AG04449 (cell line): ENCODE measurements at regions not wholly inside any gene's neighbourhood (a gene's known extent, or its start where the extent isn't known, plus 50 kb on each side); places are given as distances from the start of the nearest gene placed in this dataset.

Experiments used
- CTCF ChIA-PET: fragments of 350-600 bp; formaldehyde crosslinking; extraction: SDS; loops from one replicate; lab custom pipeline; 2021; ENCODE audit warnings: antibody characterized with exemption; lab: Yijun Ruan, JAX
- POLR2A ChIA-PET: fragments of 400-600, 350-600 bp; formaldehyde crosslinking; extraction: SDS; loops from one replicate; lab custom pipeline; 2020; ENCODE audit warnings: antibody characterized with exemption, inconsistent platforms; lab: Yijun Ruan, JAX
- DNase-seq: peaks from one replicate; pipeline ENCODE4 v3.0.0-alpha.2; 2010; ENCODE audit warnings: low read depth, low spot score
- H3K4me3 ChIP-seq: 2 replicates; pipeline ENCODE4 v1.5.1; 2011; ENCODE audit warnings: low read depth, mild to moderate bottlenecking, control low read depth, low read length
- TF ChIP-seq, protein P1 (sequence below): IDR thresholded peaks from one replicate; pipeline ENCODE4 v1.5.1; 2011; ENCODE audit warnings: mild to moderate bottlenecking, moderate library complexity, low read length, control low read depth, inconsistent platforms; ENCODE audit not compliant: insufficient read depth; ENCODE audit errors: missing control alignments

DNA sequence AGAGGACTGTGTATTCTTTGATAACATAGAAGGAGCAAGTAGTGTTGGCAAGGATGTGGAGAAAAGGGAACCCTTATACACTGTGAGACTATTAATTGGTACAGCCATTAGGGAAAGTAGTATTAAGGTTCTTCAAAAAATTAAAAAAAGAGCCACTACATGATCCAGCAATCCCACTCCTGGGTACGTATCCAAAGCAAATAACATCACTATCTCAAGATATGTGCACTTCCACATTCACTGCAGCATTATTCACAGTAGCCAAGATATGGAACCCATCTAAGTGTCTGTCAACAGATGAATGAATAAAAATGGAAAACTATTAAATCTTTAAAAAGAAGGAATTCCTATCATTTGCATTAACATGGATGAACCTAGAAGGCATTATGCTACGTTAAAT is 693.2 kb upstream of the RIOK2 start:
- DNase-seq: no peak
- ChIA-PET POLR2A (no interaction called here), CTCF (no interaction called here)
- TF ChIP-seq, protein P1, sequence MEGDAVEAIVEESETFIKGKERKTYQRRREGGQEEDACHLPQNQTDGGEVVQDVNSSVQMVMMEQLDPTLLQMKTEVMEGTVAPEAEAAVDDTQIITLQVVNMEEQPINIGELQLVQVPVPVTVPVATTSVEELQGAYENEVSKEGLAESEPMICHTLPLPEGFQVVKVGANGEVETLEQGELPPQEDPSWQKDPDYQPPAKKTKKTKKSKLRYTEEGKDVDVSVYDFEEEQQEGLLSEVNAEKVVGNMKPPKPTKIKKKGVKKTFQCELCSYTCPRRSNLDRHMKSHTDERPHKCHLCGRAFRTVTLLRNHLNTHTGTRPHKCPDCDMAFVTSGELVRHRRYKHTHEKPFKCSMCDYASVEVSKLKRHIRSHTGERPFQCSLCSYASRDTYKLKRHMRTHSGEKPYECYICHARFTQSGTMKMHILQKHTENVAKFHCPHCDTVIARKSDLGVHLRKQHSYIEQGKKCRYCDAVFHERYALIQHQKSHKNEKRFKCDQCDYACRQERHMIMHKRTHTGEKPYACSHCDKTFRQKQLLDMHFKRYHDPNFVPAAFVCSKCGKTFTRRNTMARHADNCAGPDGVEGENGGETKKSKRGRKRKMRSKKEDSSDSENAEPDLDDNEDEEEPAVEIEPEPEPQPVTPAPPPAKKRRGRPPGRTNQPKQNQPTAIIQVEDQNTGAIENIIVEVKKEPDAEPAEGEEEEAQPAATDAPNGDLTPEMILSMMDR: no peak
- H3K4me3 ChIP-seq: no peak overlapping the region

DNA sequence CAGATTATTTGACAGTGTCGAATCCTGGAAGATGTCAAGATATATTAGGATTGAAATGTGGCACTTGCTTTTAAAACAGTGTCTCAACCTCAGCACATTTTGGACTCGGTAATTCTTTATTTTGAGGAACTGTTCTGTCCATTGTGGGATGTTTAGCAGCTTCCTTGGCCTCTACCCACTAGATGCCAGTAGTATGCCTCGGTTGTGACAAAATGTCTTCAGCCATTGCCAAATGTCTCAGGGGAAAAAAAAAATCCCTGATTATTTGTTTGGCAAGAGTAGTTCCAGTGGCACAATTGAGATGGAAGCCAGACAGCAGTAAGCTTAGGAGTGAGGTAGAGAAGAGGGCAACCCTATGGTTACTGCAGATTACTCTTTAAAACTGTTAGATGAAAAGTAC is 694.5 kb upstream of the RIOK2 start:
- TF ChIP-seq, protein P1: no peak
- ChIA-PET POLR2A (no interaction called here), CTCF (interaction anchor here (0.7 kb wide), 1 partner anchor 10 kb away, joined by 3 read pairs; no protein-coding TSS in a partner anchor)
- no peak overlapping the region for H3K4me3 ChIP-seq
- DNase-seq: no peak

DNA sequence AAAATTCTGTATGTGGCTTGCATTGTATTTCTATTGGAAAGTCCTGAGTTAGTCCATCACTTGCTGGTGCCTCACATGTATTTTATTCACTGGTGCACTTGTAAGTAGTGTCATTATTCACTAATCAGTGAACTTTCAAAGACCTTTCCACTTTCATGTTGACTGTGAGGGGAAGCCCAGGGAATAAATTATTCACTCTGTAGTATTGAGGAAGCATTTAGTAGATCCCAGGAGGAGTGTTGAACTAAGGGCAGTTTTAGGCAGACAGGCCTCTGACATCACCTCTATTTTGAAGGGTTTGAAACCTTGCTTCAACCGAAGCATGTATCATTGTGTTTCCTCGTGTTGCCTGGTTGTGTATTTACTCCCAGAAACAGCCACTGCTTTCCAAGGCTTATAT is 705.4 kb upstream of the RIOK2 start:
- ChIA-PET POLR2A (no interaction called here), CTCF (no interaction called here)
- no peak overlapping the region for H3K4me3 ChIP-seq
- TF ChIP-seq, protein P1: no peak
- DNase-seq: no peak

DNA sequence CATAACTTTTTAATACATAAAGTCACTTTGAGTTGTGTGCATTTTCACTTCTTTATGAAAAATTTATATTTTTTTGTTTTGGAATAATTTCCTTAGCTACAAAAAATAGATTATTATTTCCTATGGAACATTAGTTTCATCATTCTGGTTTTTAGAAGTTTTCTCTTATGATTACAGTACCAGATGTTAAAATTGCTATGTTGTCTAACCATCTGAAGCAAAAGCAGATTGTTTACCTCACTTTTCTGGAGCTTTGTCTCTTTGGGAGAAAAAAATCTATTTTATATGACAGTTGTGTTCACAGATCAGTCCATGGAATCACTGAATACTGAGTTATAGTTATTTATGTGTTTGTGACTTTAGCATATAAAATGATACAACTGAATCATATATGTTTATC is 708.9 kb upstream of the RIOK2 start:
- TF ChIP-seq, protein P1: no peak
- ChIA-PET CTCF (no interaction called here), POLR2A (no interaction called here)
- H3K4me3 ChIP-seq: no peak overlapping the region
- no peak for DNase-seq

DNA sequence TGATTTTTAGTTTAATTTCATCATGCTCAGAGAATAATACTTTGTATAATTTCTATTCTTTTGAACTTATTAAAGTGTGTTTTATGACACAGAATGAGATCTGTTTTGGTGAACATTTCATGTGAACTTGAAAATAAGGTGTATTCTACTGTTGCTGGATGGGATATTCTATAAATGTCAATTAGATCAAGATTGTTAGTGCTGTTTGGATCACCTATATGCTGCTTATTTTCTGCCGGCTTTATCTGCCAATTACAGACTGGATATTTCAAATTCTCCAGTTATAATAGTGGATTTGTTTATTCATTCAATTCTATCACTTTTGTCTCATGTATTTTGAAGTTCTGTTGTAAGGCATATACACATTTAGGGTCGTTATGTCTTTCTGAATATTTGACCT is 720.7 kb upstream of the RIOK2 start:
- no peak overlapping the region for H3K4me3 ChIP-seq
- DNase-seq: no peak
- ChIA-PET CTCF (no interaction called here), POLR2A (no interaction called here)
- TF ChIP-seq, protein P1: no peak

DNA sequence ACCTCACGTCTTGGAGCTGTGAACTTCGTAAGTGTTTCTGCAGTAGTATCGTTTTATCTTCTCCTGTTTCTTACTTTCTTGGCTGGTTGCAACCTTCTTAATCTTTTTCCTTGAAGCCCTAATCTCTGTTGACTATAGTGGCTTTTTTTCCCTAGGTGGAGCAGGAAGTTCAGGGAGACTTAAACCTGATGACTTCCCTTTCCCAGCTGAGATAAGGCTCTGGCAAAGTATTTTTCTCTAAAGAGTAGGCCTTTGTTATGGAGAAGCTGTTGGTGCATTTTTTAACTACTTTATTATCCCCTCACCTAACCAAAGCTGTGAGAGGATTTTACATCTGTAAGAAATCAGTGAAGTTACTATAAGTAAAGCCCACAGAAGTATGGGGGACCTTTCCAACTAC is 723.1 kb upstream of the RIOK2 start:
- TF ChIP-seq, protein P1: no peak

More for the DNA sequence above, 723.1 kb upstream of the RIOK2 start:
- no peak for DNase-seq
- POLR2A ChIA-PET: no interaction called here
- CTCF ChIA-PET: no interaction called here
- H3K4me3 ChIP-seq: no peak overlapping the region
